Activated T-cell treated with anti-CD3 and anti-CD28 coated beads, Interleukin-2, amount 50 U/mL, for 48 hours (primary cell): ENCODE measurements at regions not wholly inside any gene's neighbourhood (a gene's known extent, or its start where the extent isn't known, plus 50 kb on each side); places are given as distances from the start of the nearest gene placed in this dataset.

Experiments used
- DNase-seq, 2 experiments: peaks; one replicate each; pipeline ENCODE4 v3.0.0-alpha.2; 2020

DNA sequence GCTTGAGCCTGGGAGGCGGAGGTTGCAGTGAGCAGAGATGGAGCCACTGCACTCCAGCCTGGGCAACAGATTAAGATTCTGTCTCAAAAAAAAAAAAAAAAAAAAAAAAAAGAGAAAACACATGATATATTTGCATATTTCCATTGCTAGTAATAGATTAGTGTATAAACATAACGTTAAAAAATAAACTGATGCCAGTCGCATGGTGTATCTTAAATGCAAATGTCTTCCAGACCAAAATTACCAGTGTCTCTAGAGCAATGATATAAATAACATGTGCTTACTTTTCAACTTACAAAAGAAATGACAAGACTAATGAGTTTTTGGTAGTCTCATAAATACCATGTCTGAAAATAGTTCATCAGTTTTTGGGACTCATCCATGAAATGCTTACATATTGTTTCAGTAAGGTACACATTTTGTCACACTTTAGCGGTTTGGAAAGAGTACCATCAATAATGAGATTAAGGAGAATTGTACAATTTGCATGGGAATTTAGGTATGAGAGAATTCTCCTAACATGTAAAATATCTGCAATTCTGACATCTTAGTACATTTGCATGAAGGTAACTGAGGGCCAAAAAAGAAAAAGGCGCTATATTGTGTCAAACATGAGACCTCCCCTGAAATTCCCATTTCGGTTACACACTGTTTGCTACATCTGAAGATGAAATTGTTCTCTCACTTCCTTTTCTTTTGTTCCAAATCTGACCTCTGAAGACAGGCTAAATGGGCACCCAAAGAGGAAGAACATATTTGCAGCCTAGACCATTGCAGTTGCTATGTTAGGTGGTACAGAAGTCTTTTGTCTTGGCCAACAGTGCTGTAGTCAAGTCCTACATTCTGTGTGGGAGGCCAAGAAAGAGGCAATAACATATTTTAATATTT lies 51.5 kb upstream of the PIP4K2A start:
- no peak for DNase-seq

DNA sequence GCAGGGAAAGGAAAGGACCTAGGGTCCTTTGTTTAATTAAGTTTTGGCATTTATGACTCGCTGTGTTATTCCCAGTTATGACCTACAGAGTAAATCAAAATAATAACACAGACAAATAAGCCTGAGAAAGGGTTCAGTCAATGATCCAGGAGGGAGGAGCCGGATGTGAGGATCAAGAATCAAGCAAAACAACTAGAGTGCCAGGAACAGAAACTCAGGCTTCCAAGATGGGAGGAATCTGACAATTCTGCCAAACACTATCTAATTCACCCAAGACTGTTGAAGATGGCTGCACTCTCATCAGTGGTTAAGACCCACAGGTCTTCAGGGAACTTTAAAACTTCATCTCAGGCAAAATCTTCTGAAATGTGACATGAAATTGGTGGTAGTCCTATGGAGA lies 50.3 kb upstream of the PIP4K2A start:
- DNase-seq = no peak
